ENCODE measurements at regions not wholly inside any gene's neighbourhood (a gene's known extent, or its start where the extent isn't known, plus 50 kb on each side); places are given as distances from the start of the nearest gene placed in this dataset.

DNA sequence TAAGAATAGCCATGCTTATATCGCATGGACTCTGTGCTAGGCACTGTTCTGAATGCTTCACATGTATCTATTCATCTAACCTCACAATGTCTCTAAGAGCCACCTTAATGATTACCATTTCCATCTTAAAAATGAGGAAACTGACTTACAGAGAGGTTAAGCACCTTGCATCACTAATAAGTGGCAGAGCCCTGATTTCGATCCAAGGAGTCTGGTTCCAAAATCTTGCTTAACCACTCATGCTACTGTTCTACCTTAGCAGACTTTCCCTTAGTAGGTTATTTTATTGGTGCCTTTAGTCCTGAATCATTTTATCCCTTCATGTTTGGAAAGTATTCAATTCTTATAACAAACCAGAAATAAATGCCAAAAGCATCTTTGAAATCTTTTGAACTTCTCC lies 89.2 kb upstream of the DCBLD2 start:
- DNase-seq (ENCODE audit: low spot score): no peak

DNA sequence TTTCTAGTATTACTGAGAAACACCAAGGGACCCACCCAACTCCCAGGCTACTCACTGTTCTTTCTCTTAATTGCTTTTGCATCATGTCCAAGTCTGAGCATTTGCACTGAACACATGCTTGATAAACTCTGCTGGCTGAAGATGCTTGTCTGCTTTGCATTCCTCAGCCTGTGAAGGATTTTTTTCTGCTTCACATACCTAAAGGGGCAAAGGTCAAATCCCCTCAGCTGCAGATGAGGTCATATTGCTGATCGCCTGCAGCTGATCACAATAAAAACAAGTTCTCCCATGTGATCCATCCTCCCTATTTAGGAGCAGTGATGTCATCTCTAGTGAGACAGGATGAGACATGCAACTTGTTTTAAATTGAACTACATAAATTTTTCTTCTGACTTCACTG lies 84.6 kb upstream of the DCBLD2 start:
- no peak for DNase-seq (ENCODE audit: low spot score)

DNA sequence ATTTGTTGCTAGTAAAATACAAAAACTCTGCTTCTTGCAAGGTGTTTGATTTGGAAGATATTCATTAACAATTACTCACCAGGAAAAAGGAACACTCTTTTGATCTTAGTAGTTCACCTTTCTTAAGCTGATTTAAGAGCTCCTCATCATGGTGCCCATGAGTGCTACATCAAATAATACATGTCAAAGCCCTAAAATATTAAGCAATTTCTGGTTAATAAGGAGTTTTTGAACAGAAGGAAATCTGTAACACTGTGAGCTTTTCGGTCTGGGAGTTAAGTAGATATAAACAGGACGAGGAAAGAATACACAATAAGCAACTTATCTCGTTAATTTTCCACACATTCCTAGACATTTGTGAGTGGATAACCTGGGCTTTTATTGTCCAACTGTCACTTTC lies 83.9 kb upstream of the DCBLD2 start:
- no peak for DNase-seq (ENCODE audit: low spot score)

DNA sequence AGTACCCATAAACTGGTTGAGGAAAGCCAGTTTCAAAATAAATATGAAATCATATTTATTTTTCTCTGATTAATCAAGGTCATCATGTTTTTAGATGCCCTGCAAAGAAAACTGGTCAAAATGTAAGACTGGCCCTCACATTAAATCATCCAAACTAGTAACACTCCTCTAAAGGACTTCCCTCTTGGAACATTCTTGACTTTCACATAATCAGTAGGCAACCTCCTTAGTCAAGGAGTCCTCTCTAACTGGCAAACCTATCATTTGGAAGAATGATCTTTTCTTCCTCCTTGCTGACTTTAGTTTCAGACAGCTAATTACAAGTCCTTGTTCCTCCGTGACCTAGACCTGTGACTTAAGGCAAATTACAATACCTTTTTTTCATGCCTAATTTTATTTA lies 82.5 kb upstream of the DCBLD2 start:
- DNase-seq (ENCODE audit: low spot score): no peak

DNA sequence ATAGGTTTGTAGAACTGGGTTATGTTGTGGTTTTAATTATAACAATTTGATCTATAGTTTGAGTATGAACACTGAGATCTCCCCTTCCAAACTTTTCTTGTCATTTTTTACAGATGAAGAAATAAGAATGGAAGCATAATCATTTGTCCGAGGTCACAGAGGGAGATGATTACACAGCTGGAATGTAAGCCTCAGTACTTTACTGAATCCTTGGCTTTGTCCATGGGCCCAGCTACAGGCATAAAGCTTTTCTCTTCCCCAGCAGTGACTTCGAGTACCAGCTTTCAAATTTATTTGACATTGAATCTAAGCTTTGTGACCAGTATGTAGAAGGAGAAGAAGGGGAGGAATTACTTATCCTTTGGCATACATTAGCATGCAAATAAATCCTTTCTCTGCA lies 80.9 kb upstream of the DCBLD2 start:
- DNase-seq (ENCODE audit: low spot score): no peak

DNA sequence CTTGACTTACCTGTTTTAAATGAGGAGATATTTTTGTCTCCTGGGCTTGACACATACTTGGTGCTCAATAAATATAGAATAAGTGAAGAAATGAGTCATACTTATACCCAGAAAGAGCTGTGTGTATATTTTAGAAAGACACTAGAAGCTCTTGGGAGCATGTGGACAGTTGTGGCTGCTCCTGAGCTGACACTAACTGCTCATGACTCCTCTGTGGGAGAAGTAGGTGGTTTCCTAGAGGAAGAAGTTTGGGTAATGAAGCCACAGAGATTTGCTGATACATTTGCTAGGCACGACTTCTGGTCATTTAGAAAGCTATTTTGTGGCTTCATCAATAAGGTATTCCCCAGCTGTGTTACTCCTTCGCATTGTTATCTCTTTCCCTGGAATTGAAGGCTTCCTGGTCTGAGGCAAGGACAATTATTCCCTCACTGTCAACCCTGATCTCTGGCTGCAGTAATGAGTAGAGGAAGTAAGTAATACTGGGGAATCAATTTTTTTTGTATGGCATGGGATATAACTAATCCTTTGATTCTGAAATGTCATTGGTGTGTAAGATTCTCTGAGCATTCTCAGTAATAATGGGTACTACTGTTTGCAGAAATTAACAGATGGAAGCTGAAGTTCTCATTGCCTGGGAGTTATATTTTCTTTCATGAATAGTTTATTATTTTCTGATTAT lies 79.6 kb upstream of the DCBLD2 start:
- DNase-seq (ENCODE audit: low spot score): no peak

DNA sequence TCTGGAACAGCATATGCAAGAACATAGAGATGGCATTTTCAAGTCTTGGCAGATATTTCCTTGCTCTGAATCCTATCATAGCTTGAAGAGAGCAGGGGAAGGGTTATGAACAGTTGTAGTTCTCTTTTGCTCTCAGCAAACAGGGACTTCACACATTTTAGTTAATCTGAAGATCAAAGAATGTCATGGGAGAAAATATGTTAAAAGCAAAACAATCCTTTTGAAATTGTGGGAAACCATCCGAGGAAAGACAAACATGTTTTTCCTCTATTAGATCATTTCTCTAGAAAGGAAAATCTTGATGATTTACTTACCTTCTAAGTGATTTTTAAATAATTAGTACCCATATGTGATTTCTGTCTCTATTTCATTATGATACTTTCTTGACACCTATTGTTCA lies 77.8 kb upstream of the DCBLD2 start:
- DNase-seq (ENCODE audit: low spot score): no peak

DNA sequence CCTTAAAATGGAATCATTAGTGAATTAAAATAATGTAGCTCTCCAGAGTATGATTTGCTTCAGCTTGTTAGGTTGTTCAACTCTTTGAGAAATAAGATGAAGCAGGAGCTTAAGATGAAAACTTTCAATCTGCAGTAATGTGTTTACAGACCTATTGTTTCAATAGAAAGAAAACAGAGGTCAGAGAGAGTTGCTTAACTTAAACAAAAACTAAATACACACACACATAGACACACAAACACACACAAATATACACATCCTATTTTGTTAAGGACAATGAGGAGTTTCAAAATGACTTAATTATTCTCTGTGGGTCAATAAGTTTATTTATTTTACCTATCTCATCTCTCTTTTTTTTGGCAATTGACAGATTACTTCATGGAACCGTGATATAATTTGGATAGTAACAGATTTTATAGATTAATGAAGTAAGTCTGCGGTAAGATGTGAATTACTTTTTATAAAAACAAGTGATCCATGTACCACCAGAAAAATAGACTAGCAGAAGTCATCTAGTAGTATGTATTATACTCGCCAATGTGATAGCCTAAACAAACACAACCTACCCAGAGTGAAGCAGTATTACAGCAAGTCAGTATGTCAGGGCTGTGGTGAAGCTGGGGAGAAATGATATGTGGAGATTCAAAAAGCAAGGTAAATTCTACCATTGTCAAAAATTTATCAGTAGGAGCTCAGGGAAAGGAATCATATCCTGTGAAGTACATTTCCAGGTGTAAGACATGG lies 76.7 kb upstream of the DCBLD2 start:
- no peak for DNase-seq (ENCODE audit: low spot score)

DNA sequence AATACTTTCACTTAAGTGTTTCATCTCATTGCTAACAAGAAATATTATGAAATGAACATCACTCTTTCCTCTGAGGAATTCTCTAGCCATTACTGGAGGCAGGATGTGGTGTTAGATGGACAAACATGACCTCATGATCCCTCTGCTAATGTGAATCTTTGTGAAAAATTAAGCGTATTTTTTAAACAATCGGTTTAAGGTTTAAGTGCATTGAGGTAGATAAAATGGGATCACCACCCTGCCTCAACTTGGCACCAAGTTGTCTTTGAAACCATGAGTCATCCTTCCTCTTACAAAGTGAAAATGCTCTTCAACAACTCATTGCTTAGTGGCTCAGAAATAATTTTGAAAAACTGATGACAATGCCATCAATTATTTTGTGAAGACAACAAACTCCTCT lies 76.0 kb upstream of the DCBLD2 start:
- DNase-seq (ENCODE audit: low spot score): no peak

DNA sequence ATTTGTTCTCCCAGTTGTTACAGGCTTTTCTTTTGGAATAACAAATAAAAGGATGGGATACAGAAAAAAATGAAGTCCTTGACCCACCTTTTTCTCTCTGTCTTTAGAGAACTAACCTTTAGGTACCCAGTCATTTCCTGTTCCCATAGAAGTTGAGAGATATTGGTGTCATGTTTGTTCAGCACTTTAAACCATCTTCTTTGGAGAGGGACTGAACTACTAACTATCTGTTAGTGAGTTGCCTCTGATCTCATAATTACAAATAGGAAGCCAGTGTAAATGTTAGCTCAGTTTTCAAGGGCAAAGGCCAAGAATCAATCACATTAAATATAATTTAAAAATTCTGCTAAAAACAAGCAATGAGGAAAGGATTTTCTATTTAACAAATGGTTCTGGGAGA lies 72.9 kb upstream of the DCBLD2 start:
- DNase-seq (ENCODE audit: low spot score): no peak

DNA sequence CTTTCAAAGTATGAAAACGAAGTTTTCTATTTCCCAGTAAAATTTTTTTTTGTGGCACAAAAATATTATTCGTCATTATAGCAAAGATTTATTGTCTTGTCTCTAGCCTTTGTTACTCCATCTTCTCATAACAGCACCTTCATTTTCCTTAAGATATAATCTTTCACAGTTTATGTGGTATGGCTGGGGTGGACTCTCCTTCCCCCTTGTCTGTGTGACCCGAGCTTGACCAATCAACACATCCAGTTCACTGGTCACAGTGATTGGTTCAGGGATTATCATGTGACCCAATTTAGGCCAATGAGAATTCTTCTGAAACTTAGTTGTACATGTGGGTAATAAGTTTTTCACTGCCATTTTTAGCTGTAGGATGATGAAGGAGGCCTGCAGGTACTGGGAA lies 71.2 kb upstream of the DCBLD2 start:
- DNase-seq (ENCODE audit: low spot score): no peak

DNA sequence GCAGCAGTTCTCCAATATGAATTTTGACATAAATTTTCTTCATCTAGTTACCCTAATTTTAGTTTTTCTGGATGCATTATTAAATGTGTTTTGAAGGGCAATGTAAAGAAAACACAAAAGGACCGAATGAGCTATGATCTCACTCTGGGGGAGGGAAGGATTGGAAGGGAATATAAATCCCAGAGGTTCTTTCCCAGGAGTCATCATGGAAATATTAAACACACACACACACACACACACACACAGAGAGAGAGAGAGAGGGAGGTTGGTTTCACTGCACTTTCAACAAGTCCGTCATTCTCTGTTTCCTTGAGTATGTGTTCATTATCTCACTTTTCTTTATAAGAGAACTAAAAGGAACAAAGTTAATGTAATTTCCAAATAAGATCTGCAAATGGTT lies 70.7 kb upstream of the DCBLD2 start:
- DNase-seq (ENCODE audit: low spot score): no peak

DNA sequence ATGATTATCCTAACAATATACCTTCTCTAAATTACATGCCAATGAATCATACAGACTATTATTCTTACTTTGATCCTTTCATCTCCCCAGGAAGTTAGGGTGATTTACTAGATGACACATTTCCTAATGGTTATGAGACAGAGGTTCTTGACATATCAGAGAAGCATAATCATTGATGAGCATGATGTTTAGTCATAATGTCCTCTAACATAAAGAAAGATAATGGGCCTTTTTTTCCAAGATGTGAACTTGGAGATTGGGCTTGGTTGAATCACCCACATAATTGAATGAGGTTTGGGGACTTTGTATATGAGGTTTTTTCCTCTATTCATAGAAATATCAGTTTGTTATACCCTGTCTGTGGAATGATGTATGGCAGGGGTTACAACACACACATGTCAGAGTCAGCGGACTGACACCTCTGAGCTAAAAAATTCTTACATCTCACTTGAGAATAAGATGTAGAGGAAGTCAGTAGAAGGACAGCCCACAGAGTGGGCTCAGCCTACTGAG lies 69.7 kb upstream of the DCBLD2 start:
- no peak for DNase-seq (ENCODE audit: low spot score)

DNA sequence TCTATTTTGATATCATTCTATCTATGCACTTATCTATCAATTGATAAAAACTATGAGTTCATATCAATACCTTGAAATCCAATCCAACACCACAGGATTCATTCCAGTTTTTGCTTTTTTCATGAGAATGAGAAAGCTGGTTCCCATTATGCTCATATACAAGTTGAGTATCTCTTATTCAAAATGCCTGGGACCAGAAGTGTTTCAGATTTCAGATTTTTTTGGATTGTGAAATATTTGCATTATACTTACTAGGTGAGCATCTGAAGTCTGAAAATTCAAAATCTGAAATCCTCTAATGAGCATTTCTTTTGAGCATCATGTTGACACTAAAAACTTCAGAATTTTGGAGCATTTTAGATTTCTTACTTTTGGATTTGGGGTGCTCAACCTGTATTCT lies 67.8 kb upstream of the DCBLD2 start:
- no peak for DNase-seq (ENCODE audit: low spot score)

DNA sequence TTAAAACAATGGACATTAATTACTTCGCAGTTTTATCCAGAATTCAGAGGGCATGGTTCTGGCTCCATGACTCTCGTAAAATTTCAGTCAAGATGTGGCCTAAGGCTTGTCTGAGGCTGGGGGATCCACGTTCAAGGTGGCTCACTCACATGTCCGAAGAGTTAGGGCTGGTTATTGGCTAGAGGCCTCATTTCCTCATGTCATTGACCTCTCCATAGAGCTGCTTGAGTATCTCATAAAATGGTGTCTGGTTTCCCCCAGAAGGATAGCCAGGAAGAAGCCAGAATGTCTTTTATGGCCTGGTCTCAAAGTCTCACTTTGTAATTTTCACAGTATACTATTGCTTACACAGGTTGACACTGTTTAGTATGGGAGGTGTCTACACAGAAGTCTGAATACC lies 67.3 kb upstream of the DCBLD2 start:
- no peak for DNase-seq (ENCODE audit: low spot score)

DNA sequence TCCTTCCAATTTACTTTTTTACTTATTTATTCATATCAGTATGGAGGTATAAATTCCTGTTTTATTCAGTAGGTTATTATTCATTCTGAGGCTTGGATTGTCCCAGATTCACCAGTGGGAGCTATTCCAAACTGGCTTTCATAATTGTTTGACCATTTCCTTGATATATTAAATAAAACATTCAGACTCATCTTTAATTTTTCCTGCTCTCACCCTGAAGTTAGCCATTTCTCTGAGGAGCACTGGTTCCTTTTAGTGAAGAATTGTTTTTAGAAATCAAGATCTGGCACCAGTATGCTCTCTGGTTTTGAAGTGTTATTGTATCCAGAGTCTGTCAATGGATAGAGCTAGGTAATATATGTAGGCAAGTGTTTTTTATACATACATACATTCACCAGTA lies 66.9 kb upstream of the DCBLD2 start:
- no peak for DNase-seq (ENCODE audit: low spot score)

DNA sequence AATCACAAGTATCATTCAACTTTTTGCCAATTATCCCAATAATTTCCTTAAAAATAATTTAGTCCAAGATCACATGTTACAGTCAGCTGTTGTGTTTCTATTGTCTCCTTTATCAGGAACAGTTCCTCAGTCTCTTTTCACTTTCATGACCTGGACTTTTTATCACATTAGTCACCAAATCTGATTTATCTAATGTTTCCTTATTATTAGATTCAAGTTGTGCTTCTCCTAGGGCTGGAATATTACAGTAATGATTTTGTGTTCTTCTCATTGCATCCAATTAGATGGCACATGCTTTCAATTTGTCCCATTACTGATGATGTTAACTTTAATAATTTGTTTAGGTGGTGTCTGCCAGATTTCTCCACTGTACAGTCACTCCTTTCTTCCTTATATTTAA lies 66.3 kb upstream of the DCBLD2 start:
- DNase-seq (ENCODE audit: low spot score): no peak

DNA sequence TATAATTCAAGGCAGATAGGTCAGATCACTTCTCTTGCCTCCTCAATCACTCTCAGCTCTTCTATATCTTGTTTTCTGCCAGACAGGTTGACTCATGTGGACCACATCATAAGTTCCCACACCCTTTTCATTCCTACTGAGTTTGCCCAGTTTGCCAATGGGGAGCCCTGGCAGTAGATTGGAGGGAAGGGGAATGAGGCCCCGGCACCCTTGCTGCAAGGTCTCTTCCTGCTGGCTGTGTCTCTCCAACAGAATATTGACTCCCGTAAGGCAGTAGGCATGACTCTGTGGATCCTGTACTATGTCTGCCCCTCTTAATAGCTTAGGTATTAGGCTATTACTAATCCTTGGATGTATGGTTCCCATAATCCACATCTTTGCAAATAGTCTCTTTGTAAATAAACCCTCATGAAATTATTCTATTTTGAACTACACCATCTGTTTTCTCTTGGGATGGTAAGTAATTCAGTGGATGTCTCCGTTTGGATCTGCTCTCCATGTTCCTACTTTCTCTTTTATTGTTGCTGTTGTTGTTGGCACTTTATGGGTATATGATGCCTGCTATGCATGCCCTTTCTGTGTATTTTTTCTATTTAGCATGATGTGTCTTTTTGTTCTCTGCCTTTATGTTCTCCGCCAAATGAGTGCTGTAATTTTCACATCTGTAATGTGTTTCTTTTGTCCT lies 65.5 kb upstream of the DCBLD2 start:
- no peak for DNase-seq (ENCODE audit: low spot score)

DNA sequence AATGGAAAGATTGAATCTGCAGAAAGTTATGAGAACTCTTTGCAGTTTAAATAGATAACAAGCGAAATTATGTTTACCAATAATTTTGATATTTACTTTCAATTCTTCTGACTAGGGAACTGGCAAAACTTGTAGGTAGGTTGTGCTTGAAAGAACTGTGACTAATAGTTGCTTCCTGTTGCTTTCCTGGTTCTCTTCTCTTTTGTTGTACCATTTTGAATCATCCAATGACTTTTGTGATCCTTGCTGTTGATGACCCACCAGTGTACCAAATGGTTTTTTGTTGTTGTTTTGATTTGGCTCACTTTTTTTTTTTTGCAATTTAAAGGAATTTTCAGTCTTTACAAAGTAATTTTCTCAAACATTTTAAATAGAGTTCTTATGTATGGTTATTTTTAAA lies 64.9 kb upstream of the DCBLD2 start:
- DNase-seq (ENCODE audit: low spot score): no peak

DNA sequence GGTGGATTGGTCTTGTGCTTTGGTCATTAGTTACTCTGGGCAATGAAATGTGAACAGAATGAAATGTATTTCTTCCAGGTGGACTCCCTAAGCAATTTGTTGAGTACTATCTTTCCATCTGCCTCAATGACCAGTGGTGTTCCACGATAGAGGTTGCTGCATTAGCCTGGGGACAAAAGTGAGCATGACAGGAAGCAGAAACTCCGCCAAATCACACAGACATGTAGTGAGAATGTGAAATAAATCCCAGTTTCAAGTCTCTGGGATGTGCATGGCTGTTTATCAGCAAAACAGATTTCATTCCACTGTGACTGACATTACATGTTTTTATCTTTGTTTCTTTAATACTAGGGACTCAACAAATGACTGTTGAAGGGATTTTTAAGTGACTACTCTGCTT lies 63.3 kb upstream of the DCBLD2 start:
- no peak for DNase-seq (ENCODE audit: low spot score)

DNA sequence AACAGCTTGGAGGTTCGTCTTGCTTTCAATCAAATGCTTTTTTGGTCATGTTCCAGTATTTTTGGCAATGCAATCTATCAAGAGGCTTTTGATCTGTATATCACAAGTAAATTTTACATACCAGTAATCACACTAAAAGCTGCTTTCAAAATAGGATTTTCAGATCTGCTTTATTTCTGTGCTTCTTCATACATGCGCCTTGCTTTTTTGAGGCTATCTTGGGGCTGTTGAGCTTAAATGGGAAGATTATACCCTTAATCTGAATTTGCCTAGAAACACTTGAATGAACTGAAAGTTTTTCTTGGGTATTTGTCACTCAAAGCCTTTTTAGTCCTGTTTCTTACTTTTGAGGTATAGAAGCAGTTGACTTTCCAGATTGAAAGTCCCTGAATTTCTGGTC lies 62.1 kb upstream of the DCBLD2 start:
- no peak for DNase-seq (ENCODE audit: low spot score)

DNA sequence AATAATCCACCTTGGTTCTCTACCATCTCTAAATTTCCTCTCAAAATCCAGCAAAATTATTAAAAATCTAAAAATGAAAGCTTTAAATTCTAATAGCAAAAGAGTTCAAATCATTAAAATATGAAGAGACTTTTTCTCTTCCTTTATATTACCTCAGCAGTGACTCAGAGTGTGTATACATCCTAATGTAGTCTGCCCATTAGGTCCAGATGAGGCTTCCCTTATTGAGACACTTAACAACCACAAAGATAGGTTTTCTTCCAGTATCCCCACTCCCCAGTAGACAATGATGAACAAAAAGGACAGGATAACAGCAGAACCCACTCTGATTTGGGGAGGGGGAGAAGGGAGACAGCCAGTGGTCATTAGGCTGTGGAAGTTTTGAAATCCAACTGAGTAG lies 61.5 kb upstream of the DCBLD2 start:
- DNase-seq (ENCODE audit: low spot score): no peak

DNA sequence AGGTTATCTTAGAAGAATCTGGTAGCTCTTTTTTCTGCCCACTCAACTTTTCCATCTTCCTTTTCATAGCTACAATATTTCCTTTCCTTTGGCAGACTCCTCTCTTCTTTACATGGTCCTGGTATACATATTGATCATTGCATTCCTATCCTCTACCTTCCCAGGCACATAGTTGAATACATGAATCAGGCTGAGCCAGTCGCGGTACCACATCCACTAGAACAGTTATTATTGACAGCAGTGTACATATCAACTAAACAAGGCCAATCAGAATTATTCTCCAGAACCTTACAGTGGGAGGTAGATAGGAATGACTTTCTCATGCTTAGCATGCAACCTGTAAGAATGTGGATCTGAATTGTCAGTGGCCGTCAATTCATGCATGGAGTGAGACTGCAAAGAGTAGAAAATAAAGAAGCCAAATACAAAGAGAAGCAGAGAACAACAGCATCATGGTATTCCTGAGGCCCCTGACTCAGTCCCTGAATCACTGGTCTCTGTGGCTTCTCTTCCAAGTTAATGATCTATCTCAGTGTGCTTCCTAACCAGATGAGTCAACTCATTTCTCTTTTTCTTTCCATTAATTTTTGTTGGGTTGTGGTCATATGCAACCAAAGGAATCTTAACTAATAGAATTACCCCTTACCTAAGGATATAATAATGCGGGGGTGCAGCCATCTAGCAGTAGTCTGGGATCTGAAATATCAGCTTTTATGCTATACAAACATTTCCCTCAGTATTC lies 60.9 kb upstream of the DCBLD2 start:
- no peak for DNase-seq (ENCODE audit: low spot score)
